Endodermal cell (in vitro differentiated cells): ENCODE measurements at regions not wholly inside any gene's neighbourhood (a gene's known extent, or its start where the extent isn't known, plus 50 kb on each side); places are given as distances from the start of the nearest gene placed in this dataset.

Source experiments
- DNase-seq: peaks from one replicate; pipeline ENCODE4 v3.0.0-alpha.2; 2017
- H3K27ac ChIP-seq: 2 replicates; pipeline ENCODE4 v1.5.1; 2013; ENCODE audit warnings: mild to moderate bottlenecking, low read depth, low read length, moderate library complexity
- H3K27me3 ChIP-seq: 2 replicates; pipeline ENCODE4 v1.6.1; 2013; ENCODE audit warnings: mild to moderate bottlenecking, low read length, moderate library complexity; ENCODE audit not compliant: insufficient read depth, control insufficient read depth, poor library complexity, severe bottlenecking
- H3K36me3 ChIP-seq: 2 replicates; pipeline ENCODE4 v1.7.0; 2013; ENCODE audit warnings: mild to moderate bottlenecking, low read length, moderate library complexity; ENCODE audit not compliant: control insufficient read depth, insufficient read depth
- H3K4me1 ChIP-seq: one replicate; pipeline ENCODE4 v1.7.0; 2013; ENCODE audit warnings: low read length; ENCODE audit not compliant: control insufficient read depth, insufficient read depth
- H3K4me3 ChIP-seq: 2 replicates; pipeline ENCODE4 v1.5.1; 2013; ENCODE audit warnings: mild to moderate bottlenecking, low read length, moderate library complexity
- H3K9ac ChIP-seq: 2 replicates; pipeline ENCODE4 v1.6.1; 2013; ENCODE audit warnings: mild to moderate bottlenecking, low read length, moderate library complexity; ENCODE audit not compliant: poor library complexity, severe bottlenecking; ENCODE audit errors: extremely low read depth
- H3K9me3 ChIP-seq: 2 replicates; pipeline ENCODE4 v1.6.1; 2013; ENCODE audit warnings: mild to moderate bottlenecking, low read length, moderate library complexity; ENCODE audit not compliant: control insufficient read depth
- H3K27ac Mint-ChIP-seq: 2 replicates; pipeline ENCODE4 v1.8.0; 2020; ENCODE audit warnings: mixed read lengths
- H3K27me3 Mint-ChIP-seq: 2 replicates; pipeline ENCODE4 v1.8.0; 2021; ENCODE audit warnings: mild to moderate bottlenecking, mixed read lengths; ENCODE audit not compliant: insufficient read depth
- H3K36me3 Mint-ChIP-seq: 2 replicates; pipeline ENCODE4 v1.8.0; 2020; ENCODE audit warnings: low read depth, mixed read lengths
- H3K4me1 Mint-ChIP-seq: 2 replicates; pipeline ENCODE4 v1.8.0; 2020; ENCODE audit warnings: mixed read lengths
- H3K4me3 Mint-ChIP-seq: 2 replicates; pipeline ENCODE4 v1.8.0; 2020; ENCODE audit warnings: mild to moderate bottlenecking, moderate library complexity, mixed read lengths
- H3K9me3 Mint-ChIP-seq: 2 replicates; pipeline ENCODE4 v1.8.0; 2020; ENCODE audit warnings: mild to moderate bottlenecking, mixed read lengths
- CTCF ChIP-seq: fragments of 200-600 bp; sonication (generic); conservative IDR thresholded peaks from 2 replicates; pipeline ENCODE4 v1.5.0; 2021; ENCODE audit warnings: antibody characterized with exemption, mild to moderate bottlenecking
- WGBS, 2 experiments: methylation state at CpG; one replicate each; pipeline versions ENCODE4 v1.1.5 to v1.1.7; 2013; ENCODE audit warnings: missing lambda C conversion rate in 2 of 2, mixed read lengths in 1 of 2; ENCODE audit not compliant: insufficient coverage in 1 of 2, insufficient read length in 1 of 2; 5-methylcytosine and 5-hydroxymethylcytosine counted together

- DNase-seq, result no peak
- no peaks in the 10 kb centered on the region for H3K36me3 ChIP-seq
- H3K4me3 ChIP-seq, result no peak overlapping the region
- H3K4me1 ChIP-seq, result no peaks in the 10 kb centered on the region
- H3K9me3 ChIP-seq, result no peaks in the 10 kb centered on the region
- Mint-ChIP-seq H3K4me3 (no peak overlapping the region), H3K4me1 (no peaks in the 10 kb centered on the region), H3K27ac (no peak overlapping the region), H3K36me3 (no peaks in the 10 kb centered on the region), H3K9me3 (no peaks in the 10 kb centered on the region), H3K27me3 (no peaks in the 10 kb centered on the region)
- H3K9ac ChIP-seq, result no peak overlapping the region
- no peaks in the 10 kb centered on the region for H3K27me3 ChIP-seq
- H3K27ac ChIP-seq, result no peak overlapping the region
- TF ChIP-seq CTCF, result no peak
- 80 to 100% methylated on average over 1 of the region's 1 CpG for WGBS, 2 experiments
Measured at GRCh38 chr13:84609716-84610115, 727.4 kb upstream of the SLITRK1 start.

- no peak overlapping the region for H3K4me3 Mint-ChIP-seq
- H3K4me1 Mint-ChIP-seq, result no peaks in the 10 kb centered on the region
- TF ChIP-seq CTCF, result no peak
- no peak overlapping the region for H3K27ac ChIP-seq
- no peaks in the 10 kb centered on the region for H3K9me3 ChIP-seq
- no peaks in the 10 kb centered on the region for H3K9me3 Mint-ChIP-seq
- H3K4me1 ChIP-seq, result no peaks in the 10 kb centered on the region
- no peak overlapping the region for H3K9ac ChIP-seq
- WGBS, 2 experiments, result 86 to 100% methylated on average over 2 to 5 of the region's 5 CpGs
- H3K27me3 ChIP-seq, result no peaks in the 10 kb centered on the region
- no peak overlapping the region for H3K27ac Mint-ChIP-seq
- H3K4me3 ChIP-seq, result no peak overlapping the region
- no peak for DNase-seq
- no peaks in the 10 kb centered on the region for H3K36me3 Mint-ChIP-seq
- H3K36me3 ChIP-seq, result no peaks in the 10 kb centered on the region
- H3K27me3 Mint-ChIP-seq, result no peaks in the 10 kb centered on the region
Measured at GRCh38 chr13:84607261-84608013, 725.2 kb upstream of the SLITRK1 start.

- no peak for DNase-seq
- Mint-ChIP-seq H3K9me3 (no peaks in the 10 kb centered on the region), H3K4me3 (no peak overlapping the region), H3K27ac (no peak overlapping the region), H3K4me1 (no peaks in the 10 kb centered on the region), H3K36me3 (no peaks in the 10 kb centered on the region), H3K27me3 (no peaks in the 10 kb centered on the region)
- Histone ChIP-seq H3K27ac (no peak overlapping the region), H3K4me1 (no peaks in the 10 kb centered on the region), H3K27me3 (no peaks in the 10 kb centered on the region), H3K9me3 (no peaks in the 10 kb centered on the region), H3K36me3 (no peaks in the 10 kb centered on the region), H3K4me3 (no peak overlapping the region), H3K9ac (no peak overlapping the region)
- no peak for TF ChIP-seq CTCF
Measured at GRCh38 chr13:84606616-84607015, 724.3 kb upstream of the SLITRK1 start.
